ENCODE measurements at regions not wholly inside any gene's neighbourhood (a gene's known extent, or its start where the extent isn't known, plus 50 kb on each side); places are given as distances from the start of the nearest gene placed in this dataset.

DNA sequence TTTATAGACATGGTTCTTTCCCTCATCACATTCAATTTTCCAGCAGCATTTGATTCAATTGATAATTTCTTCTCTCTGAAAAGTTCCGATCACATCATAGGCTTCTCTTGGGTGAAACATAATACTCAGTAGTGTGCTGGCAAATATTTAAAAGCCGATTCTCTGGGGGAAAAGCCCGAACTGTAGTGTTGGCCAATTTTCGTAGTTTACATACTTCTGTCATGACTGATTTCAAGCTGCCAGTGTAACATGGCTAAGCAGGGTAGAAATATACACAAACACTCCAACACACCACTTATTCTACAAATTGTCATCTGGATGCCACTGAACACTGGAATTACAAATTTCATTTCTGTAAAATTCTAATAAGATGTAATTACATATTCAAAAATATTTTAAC lies 56.1 kb upstream of the FREM2 start:
- ChIA-PET CTCF (no interaction called here), SMC1A (ENCODE audit: uncharacterized antibody, unreplicated experiment) (no interaction called here), POLR2A (no interaction called here), RAD21 (ENCODE audit: unreplicated experiment) (interaction anchor here (0.6 kb wide), 1 partner anchor 102 kb away, joined by 3 read pairs; no protein-coding TSS in a partner anchor)
- no peaks in the 10 kb centered on the region for H3K79me2 ChIP-seq (ENCODE audit: control insufficient read depth, insufficient read depth, low read length)
- no peak for TF ChIP-seq NBN (IDR thresholded peaks at IDR 0.05)
- no peak for TF ChIP-seq CREM (IDR thresholded peaks at IDR 0.05; ENCODE audit: low read depth)
- no peak for TF ChIP-seq KLF5 (IDR thresholded peaks at IDR 0.05; ENCODE audit: partially characterized antibody)
- TF ChIP-seq GABPA (IDR thresholded peaks at IDR 0.05; ENCODE audit: low read depth): no peak
- no peak for TF ChIP-seq IRF5 (IDR thresholded peaks at IDR 0.05; ENCODE audit: borderline replicate concordance)
- TF ChIP-seq ZNF622 (IDR thresholded peaks at IDR 0.05): no peak
- no peak for TF ChIP-seq MAX (IDR thresholded peaks at IDR 0.05; ENCODE audit: low read depth, low read length)
- TF ChIP-seq PKNOX1 (IDR thresholded peaks at IDR 0.05): no peak
- H3K27me3 ChIP-seq (replicated peaks in 1 of 2; ENCODE audit: control insufficient read depth in 2 of 2, insufficient read depth in 2 of 2, low read length in 1 of 2): no peaks in the 10 kb centered on the region
- in situ Hi-C loops (cut with MboI): no loop called here
- no peak overlapping the region for H2AFZ ChIP-seq (ENCODE audit: control insufficient read depth, low read depth, low read length)
- H3K4me2 ChIP-seq (ENCODE audit: control insufficient read depth, insufficient read depth): no peak overlapping the region
- ATAC-seq (no peak), FAIRE-seq (no peak), DNase-seq (ENCODE audit: low read depth, low spot score) (no peak)
- no peak overlapping the region for H3K27ac ChIP-seq (ENCODE audit: control insufficient read depth, insufficient read depth)
- H3K4me1 ChIP-seq (ENCODE audit: control insufficient read depth, insufficient read depth, low read length): no peaks in the 10 kb centered on the region
- 38% methylated on average over 4 of the region's 4 CpGs for WGBS (ENCODE audit: insufficient coverage, insufficient replicate concordance, low lambda C conversion rate, missing lambda C conversion rate)
- H3K9ac ChIP-seq (ENCODE audit: control insufficient read depth, insufficient read depth, low read length): no peak overlapping the region
- intact Hi-C loops (cut with micrococcal nuclease; ENCODE audit: unreplicated experiment): no loop called here
- no TSS peak for BruUV-seq (replicated peaks)
- H3K4me3 ChIP-seq: no peak overlapping the region
- H3K36me3 ChIP-seq (ENCODE audit: control insufficient read depth in 2 of 2, insufficient read depth in 2 of 2, low read length in 1 of 2): no peaks in the 10 kb centered on the region
- no peaks in the 10 kb centered on the region for H3K9me3 ChIP-seq (replicated peaks; ENCODE audit: control insufficient read depth, insufficient read depth, low read length)
- H4K20me1 ChIP-seq (ENCODE audit: control insufficient read depth, insufficient read depth): no peaks in the 10 kb centered on the region

Measured in GM12878 (cell line).